HG02623 (cell line): ENCODE measurements at regions not wholly inside any gene's neighbourhood (a gene's known extent, or its start where the extent isn't known, plus 50 kb on each side); places are given as distances from the start of the nearest gene placed in this dataset.
"Not testable (repeated sequence)": the region's sequence is repeated elsewhere in the genome, so short reads cannot be mapped to it uniquely, and the experiment has no call there.

Experiments used
- ATAC-seq: cut with Tn5 transposase; IDR thresholded peaks from one replicate; pipeline ENCODE4 v1.9.1; 2021; ENCODE audit warnings: moderate library complexity; ENCODE audit not compliant: unreplicated experiment

GRCh38 chr9:108032079-108032478, 542.5 kb upstream of the KLF4 start:
- ATAC-seq, result not testable (repeated sequence)

DNA sequence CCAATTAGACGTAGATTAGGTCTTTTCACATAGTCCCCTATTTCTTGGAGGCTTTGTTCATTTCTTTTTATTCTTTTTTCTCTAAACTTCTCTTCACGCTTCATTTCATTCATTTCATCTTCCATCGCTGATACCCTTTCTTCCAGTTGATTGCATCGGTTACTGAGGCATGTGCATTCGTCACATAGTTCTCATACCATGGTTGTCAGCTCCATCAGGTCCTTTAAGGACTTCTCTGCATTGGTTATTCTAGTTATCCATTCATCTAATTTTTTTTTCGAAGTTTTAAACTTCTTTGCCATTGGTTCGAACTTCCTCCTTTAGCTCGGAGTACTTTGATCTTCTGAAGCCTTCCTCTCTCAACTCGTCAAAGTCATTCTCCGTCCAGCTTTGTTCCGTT, 541.7 kb upstream of the KLF4 start:
- ATAC-seq, result not testable (repeated sequence)

GRCh38 chr9:108026718-108027117, 537.1 kb upstream of the KLF4 start:
- not testable (repeated sequence) for ATAC-seq

DNA sequence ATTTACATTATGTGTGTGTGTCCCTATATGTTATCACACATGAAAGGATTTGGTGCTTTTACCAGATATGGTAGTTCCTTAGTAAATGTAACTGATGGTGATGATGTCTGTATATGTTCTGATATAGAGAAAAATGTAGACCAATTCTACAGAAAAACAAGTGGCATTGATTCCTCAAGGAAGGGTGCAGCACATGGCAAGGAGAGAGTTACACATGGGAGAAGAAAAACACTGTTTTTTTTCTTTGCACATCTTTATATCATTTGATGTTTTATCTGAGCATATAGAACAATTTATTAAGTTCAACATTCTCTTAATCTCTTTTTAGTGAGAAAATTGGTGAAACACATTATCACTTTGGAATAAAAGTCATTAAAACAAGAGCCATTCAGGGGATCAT, 535.0 kb upstream of the KLF4 start:
- ATAC-seq, result no peak

DNA sequence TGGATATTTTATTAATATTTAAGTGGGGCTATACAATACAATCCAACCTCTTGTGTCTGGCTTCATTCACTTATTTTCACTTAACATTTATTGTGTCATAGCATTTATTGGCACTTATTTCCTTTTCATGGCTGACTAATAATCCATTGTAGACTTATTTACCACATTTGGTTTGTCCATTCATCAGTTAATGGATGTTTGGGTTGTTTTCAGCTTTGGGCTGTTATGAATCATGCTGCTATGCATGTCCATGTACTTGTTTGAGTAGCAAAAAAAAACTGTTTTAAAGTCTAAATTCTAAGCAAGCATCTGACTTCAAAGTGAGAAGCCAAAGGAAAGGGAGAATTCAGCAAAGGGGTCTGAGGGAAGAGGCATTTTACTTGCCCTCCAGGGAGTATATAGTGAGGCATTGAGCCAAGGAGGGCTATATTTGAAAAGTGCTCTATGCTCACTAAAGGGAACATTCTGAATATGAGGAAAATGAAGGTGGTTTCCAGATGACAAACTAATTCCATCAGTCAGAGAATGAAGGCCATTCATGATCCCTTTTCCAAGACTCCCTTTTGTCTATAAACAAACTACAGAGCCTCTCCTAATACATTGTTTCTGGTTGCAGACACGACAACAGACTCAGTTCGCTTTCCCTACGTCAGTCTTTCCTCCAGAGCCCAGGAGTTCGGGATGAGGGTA, 532.8 kb upstream of the KLF4 start:
- no peak for ATAC-seq

DNA sequence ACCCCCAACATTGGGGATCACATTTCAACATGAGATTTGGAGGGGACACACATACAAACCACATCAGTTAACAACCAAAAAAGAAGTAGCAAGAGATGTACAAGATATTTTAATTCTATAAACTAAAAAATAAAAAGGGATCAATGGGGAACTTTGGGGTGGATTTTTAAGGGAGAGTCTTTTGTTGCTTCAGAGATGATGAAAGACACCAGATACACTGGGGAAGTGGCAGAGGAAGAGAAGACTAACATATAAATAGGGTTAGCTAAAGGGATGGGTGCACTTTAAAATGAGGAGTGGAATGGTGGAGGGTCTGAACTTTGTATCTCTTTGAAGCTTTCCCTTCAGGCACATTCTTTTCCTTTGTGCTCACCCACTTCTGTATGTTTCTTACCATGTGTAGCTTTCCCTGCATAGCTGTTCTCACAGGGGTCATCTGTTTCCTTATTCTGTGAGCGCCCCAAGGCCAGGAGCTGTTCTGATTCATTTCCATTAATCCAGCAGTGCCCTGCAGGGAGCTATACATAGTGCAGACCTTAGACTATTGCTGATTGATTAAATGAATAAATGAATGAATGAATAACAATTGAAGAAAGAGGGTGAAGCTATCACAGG, 531.6 kb upstream of the KLF4 start:
- no peak for ATAC-seq

GRCh38 chr9:108019821-108020220, 530.3 kb upstream of the KLF4 start:
- no peak for ATAC-seq

DNA sequence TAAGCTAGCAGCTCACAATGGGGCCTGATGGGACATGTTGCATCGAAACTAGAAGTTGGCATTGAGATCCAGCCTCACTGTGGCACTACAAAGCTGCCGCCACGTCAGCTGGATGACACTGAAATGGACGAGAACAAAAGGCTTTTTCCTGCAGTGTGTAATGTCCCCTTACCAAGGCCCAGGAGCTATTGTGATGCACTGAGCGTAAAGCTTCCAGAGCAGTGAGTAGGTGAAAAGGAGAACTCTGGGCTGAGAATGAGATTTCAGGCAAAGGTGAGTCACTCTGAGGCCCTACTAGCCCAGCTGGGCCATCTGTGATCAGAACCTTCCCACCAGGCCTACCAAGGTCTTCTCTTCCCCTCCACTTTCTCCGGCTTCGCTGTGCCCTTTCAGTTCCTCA, 528.1 kb upstream of the KLF4 start:
- no peak for ATAC-seq

DNA sequence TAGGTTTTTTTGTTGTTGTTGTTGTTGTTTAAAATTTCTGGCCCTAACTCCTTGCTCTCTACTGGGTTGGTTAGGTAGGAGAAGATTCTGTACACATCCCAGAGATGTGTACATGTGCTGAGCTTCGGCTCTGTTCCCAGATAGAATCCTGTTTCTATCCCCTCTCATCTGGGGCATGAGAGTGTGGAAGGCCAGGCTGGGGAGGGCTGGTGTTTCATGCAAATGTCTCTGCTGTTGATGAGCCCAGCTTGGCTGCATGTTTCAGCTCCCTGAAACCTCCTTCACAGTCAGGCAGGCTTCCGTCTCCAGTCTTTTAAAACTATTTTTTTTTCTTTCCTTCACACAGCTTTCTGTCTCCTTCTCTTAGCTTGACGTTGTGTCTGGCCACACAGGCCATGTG, 526.9 kb upstream of the KLF4 start:
- ATAC-seq, result no peak

DNA sequence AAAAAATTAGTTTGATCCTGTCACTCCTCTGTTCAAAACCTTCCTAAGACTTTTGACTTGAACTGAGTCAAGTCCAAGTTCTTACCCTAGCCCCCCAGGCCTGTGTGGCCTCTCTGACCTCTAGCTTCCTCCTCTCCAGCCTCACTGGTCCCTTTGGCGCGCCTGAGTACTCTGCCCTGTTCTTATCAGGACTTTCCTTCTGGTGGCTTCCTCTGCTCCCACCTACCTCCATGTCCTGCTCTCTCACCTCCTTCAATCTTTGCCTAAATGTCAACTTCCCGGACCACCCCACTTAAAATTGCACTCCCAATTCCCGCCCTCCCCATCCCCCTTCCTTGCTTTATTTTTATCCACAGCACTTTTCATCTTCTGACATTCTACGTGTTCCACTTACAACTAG, 526.1 kb upstream of the KLF4 start:
- ATAC-seq, result no peak

GRCh38 chr9:108014353-108014752, 524.8 kb upstream of the KLF4 start:
- ATAC-seq, result no peak

DNA sequence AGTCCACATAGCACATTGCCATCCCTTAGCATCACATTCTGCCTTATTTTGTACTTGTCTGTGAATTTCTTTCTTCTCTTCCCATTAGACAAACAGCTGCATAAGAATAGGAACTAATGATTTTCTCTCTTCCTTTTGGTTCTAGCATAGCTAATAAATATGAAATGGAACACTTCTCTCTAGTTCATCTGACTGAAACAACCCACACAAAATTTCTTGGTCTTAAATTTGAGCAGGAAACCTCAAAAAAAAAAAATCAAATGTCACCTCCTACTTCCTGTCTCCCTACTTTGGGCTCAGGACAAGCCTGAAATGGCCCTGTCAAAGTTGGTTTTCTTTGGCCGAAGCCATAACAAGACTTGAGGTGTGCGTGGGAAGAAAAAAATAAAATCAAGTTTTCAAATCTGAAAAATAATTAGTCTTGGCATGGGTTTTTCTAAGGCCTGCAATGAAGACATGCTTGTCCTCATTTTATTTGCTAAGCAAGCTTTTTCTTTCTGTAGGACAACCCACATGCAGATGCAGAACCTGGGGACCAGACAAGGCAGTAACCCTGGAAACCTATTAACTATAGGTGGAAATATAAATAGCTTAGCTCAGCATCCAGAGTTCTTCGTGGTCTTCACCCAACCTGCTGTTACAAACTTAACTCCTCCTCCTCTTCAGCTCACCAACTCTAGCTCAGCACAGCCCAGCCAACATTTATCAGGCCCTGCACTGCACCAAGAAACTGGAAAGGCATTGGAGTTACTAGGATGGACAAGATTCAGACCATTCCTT, 523.5 kb upstream of the KLF4 start:
- no peak for ATAC-seq

- no peak for ATAC-seq
Observed at GRCh38 chr9:108012405-108012804, 522.8 kb upstream of the KLF4 start.

DNA sequence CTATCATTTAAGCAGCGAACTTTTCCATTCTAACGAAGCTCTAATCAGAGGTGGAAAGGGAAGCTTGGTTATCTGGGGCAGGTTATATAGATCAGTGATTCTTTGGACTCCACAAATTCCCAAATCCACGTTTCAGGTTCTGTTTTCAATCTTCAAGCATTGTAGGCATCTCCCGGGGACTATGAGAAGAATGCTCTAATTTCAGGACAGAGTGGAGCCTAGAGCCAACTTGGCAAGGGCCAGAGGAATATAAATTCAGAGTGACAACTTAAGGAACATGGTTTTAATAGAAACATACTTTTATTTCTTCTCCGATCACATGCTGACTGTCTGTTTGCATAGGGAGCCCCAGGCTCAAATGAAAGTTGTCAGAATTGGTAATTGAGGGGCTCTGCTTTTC, 514.0 kb upstream of the KLF4 start:
- no peak for ATAC-seq

GRCh38 chr9:108002371-108002956, 512.9 kb upstream of the KLF4 start:
- ATAC-seq, result no peak

DNA sequence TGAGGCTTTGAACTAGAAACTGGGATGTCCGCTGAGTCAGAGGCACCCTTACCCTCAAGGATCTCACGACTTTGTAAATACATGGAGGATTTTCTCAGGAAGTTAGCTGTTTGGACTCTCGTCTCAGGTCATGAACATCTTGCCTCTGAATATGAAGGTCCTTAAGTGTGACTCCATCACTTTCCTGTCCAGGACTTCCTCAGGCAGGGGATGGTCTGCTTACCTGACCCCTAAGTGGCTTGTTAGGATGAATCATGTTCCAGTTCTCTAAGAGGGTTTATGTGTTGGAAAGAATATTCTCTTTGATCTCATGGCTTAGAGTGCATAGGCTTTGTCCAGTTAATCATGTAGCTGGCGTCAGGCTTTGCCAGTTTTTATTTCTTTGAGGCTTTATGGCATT, 511.7 kb upstream of the KLF4 start:
- ATAC-seq, result no peak

DNA sequence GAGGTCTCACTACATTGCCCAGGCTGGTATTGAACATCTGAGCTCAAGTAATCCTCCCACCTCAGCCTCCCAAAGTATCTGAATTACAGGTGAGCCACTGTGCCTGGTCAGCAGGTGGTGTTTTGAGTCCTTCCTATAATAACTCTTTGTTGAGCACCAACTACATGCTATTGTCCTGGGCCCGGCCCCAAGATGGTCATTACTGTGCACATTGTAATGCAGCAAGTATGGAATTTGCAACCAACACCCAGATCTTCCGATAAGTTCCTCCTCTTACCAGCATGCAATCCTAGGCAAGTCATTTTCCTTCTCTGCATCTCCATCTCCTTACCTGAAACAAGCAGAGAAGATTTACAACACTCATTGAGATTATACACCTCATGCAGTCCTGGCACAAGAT, 510.3 kb upstream of the KLF4 start:
- ATAC-seq, result no peak

DNA sequence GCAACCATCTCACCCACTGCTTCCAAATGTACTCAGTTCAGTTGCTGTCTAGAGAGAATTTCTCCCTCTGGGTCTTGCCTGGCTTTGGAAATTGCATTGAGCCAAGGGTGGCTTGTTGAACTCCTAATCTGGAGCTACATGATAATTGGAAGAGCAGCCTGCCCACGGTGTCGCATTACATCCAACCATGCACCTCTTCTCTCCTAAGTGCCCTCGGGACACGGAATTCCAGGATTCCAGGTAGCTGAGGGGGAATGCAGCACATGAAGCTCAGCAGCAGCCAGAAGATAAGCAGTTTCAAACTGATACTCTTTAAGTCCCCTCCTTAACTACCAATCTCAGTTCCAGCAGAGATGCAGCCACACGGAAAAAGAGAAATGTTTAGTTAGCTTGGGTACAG, 509.4 kb upstream of the KLF4 start:
- ATAC-seq, result no peak

DNA sequence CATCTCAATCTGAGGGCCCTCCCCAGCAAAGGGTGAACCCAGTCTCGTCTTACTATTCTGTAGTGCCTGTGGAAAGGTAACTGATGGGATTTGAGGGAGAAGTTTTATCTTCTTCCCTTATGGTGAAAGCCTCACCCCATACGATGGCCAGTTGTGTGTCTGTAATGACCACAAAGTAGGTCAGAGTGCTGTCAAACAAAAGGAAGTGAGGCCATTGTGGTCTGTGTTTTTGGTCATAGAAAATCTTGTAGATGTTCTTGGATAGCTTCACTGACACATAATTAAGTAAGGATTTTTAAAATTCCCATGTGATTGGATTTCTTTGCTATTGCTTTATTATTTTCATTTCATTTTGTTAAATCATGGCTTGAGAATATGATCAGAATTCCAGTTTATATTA, 505.1 kb upstream of the KLF4 start:
- no peak for ATAC-seq

DNA sequence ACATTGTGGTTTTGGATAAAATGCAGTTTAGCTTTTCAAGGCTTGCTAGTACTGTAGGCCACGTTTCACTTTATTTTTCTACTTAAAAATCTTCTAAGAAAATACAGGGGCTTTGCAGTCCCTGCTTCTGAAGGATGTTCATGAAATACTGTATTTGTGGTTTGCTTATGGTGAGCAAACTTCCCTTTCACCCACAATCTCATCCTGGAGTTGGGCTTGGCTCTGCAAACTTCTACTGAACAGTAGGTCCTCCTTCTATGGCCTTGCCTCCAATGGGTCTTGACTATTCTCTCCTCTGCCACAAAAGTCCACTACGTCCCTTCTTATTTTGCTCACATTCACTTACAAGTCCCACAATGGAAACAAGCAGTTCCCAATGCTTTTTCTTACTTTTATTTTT, 502.7 kb upstream of the KLF4 start:
- no peak for ATAC-seq

DNA sequence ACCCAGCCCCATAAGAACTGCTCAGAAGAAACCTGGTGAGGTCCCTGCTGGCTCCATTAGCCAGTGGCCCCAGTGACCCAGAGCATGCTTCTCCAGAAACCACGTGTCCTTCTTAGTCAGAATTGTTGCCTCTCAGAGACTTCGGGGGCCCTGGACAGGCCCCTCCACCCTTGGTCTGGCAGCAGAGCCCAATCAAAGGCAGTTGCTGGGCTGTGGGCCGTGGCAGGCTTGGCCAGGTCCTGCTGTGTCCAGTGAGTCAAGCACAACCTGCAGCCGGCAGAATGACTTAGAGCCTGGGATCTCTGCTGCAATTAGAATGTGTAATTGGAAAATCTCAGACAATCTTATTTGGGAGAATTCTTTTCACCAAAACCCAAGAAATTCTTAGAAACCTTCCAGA, 502.0 kb upstream of the KLF4 start:
- ATAC-seq, result no peak

GRCh38 chr9:107989544-107989943, 500.0 kb upstream of the KLF4 start:
- no peak for ATAC-seq
